Right cardiac atrium (tissue), 5 donors: ENCODE measurements at regions not wholly inside any gene's neighbourhood (a gene's known extent, or its start where the extent isn't known, plus 50 kb on each side); places are given as distances from the start of the nearest gene placed in this dataset.

ENCODE experiments used
- ATAC-seq, 2 donors: fragments of 200-7000 bp; cut with Tn5 transposase; one replicate each; pipeline versions ENCODE4 v1.8.0 to v1.9.1; 2020; ENCODE audit warnings: moderate library complexity in 2 of 2, mild to moderate bottlenecking in 1 of 2
- DNase-seq, 3 donors: peaks; one replicate each; pipeline ENCODE4 v3.0.0-alpha.2; 2020
- H3K27ac ChIP-seq: one replicate; pipeline ENCODE4 v1.5.1; 2013; ENCODE audit warnings: mild to moderate bottlenecking, low read length, control low read depth, moderate library complexity
- H3K27me3 ChIP-seq: one replicate; pipeline ENCODE4 v1.6.1; 2013; ENCODE audit not compliant: control insufficient read depth, insufficient read depth
- H3K4me1 ChIP-seq: one replicate; pipeline ENCODE4 v1.6.1; 2013; ENCODE audit warnings: low read length; ENCODE audit not compliant: control insufficient read depth, insufficient read depth
- H3K4me3 ChIP-seq: one replicate; pipeline ENCODE4 v1.5.1; 2013; ENCODE audit warnings: low read length, control low read depth
- H3K9me3 ChIP-seq: one replicate; pipeline ENCODE4 v1.6.1; 2013; ENCODE audit warnings: low read length; ENCODE audit not compliant: control insufficient read depth
- WGBS: extraction: QIAGEN DNeasy Blood & Tissue Kit; methylation state at CpG from one replicate; pipeline ENCODE4 v1.1.7; 2013; 5-methylcytosine and 5-hydroxymethylcytosine counted together
- intact Hi-C, 4 donors: fragments of 100-400 bp; cut with DNase I; formaldehyde crosslinking; loops; one replicate each; pipeline versions ENCODE4 v1.11.0 to v1.14.0; 2022 to 2023
- donor health status: healthy with polysubstance abuse.
- donor health status: DM: no; HTN: yes; CAD: no.
- donor health status: DM: no; HTN: no; CAD: no.
- donor health status: DM: no; HTN: yes; CAD: no; lungs with severe emphysema.
- donor health status: DM: yes; HTN: yes; CAD: no.

DNA sequence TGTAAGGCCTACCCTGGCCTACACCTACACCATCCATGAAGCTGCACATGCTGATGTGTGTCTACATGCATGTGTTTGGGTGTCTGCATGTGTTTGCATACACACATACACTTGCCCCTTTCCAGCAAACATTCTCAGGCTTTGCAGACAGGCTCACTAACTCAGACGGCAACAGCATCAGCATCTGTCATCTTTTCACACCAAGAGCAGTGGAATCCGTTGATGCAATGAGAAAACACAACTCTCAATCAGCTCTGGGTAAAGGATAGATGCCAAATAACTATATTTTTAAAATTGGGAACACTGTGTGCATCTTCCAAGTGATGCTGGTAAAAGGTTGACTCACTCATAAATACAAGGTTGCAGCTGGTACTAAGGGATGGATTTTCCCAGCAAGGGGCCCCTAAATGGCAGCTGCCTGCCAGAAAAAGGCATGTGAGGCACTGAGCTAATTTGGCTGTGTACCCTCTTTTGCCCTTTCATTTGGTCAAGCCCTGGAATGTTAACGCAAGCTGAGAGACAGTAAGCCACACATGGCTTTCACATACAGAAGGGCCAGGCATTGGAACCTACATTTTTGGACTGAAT lies 296.3 kb upstream of the NPSR1 start:
- WGBS: 71% methylated on average over 3 of the region's 3 CpGs
- H3K27me3 ChIP-seq: no peaks in the 10 kb centered on the region
- H3K27ac ChIP-seq: no peak overlapping the region
- ATAC-seq (no peak), DNase-seq (no peak)
- no peaks in the 10 kb centered on the region for H3K9me3 ChIP-seq
- intact Hi-C loops: no loop called here
- no peak overlapping the region for H3K4me3 ChIP-seq
- no peaks in the 10 kb centered on the region for H3K4me1 ChIP-seq

DNA sequence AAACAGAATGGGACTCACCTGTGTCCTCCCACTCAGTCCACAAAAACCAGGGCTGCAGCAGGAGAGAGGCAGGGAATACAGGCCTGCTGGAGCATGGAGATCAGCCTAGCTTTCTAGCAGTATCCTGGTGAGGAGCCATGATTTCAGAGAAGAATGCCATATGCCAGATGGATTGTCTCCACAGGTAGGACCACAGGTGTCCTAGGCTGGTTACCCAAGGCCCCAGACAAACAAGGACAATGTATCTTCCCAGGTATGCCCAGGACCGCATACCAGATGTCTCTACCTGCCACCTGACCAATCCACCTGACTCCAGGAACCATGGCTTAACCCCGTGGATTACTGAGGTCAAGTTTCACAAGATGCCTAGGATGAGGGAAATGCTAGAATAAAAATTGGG lies 295.4 kb upstream of the NPSR1 start:
- no peak overlapping the region for H3K4me3 ChIP-seq
- H3K27me3 ChIP-seq: no peaks in the 10 kb centered on the region
- intact Hi-C loops: no loop called here
- ATAC-seq (no peak), DNase-seq (no peak)
- no peaks in the 10 kb centered on the region for H3K4me1 ChIP-seq
- WGBS: 77% methylated on average over 2 of the region's 2 CpGs
- H3K9me3 ChIP-seq: no peaks in the 10 kb centered on the region
- H3K27ac ChIP-seq: no peak overlapping the region

DNA sequence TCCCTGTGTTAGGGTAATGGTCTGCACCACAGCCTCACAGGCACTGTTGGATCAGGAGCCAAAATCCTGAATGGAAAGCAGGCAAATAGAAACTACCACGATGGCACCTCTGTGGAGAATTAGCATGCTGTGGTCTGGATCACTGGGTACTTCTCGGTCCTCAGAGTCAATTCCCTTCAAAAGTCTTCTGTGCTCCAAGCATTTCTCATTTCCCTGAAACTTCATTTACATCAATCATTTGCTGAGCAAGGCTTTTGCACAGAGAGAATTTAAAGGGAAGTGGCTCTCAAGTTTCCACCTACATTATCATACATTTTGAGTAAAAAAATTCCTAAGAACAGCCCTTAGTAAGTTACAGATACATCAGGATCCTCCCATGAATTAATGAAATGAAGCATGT lies 293.9 kb upstream of the NPSR1 start:
- no peak for DNase-seq
- no peak overlapping the region for H3K4me3 ChIP-seq
- no peaks in the 10 kb centered on the region for H3K27me3 ChIP-seq
- intact Hi-C loops: no loop called here
- no peak for ATAC-seq
- WGBS: 80% methylated on average over 2 of the region's 2 CpGs
- no peaks in the 10 kb centered on the region for H3K9me3 ChIP-seq
- no peak overlapping the region for H3K27ac ChIP-seq
- H3K4me1 ChIP-seq: no peaks in the 10 kb centered on the region

- intact Hi-C loops: no loop called here
- no peak for ATAC-seq
- Histone ChIP-seq H3K27me3 (no peaks in the 10 kb centered on the region), H3K9me3 (no peaks in the 10 kb centered on the region), H3K4me1 (no peaks in the 10 kb centered on the region), H3K27ac (no peak overlapping the region), H3K4me3 (no peak overlapping the region)
- 87% methylated on average over 1 of the region's 1 CpG for WGBS
- DNase-seq: no peak
Measured at GRCh38 chr7:34365011-34365410, 293.0 kb upstream of the NPSR1 start.

DNA sequence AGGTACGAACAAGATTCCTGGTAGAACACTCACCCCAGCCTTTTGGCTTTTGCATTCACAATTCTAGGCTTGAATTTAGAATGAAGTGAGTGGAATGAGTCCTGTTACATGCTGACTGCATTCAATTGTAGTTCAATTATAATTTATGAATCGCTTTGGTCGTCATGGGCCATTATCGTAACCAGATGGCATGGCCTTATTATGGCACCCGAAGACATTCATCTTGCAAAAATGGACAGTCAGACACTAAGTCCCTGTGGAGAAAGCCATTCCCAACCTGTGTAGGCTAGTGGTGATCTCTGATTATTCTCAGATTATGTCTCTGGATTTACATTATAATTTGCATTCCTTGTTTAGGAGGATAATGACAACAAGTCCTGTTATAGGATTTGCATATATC lies 292.4 kb upstream of the NPSR1 start:
- ATAC-seq: no peak
- intact Hi-C loops: no loop called here
- no peaks in the 10 kb centered on the region for H3K27me3 ChIP-seq

DNA sequence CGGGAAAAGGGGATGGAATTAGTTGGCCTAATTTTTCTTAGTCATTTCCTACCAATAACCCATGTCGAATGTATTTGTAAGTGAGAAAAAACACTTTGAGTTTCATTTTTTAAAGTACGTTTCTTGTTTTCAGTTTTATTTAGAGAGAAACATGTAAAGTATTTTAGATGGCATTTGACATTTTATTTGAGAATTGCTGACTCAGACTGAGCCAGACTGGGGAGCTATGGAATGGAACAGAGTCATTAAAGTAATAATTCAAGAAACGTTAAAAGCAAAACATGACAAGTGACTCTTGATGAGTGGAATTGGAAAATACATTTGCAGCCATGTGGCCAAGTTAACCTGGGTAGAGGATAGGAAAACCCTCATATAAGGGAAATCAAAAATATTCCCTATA lies 286.1 kb upstream of the NPSR1 start:
- intact Hi-C loops: no loop called here
- no peaks in the 10 kb centered on the region for H3K4me1 ChIP-seq
- 83% methylated on average over 4 of the region's 4 CpGs for WGBS
- no peak overlapping the region for H3K27ac ChIP-seq
- H3K27me3 ChIP-seq: no peaks in the 10 kb centered on the region
- DNase-seq: no peak
- no peaks in the 10 kb centered on the region for H3K9me3 ChIP-seq
- no peak for ATAC-seq
- no peak overlapping the region for H3K4me3 ChIP-seq

More for the DNA sequence above, 292.4 kb upstream of the NPSR1 start:
- H3K4me1 ChIP-seq: no peaks in the 10 kb centered on the region
- H3K9me3 ChIP-seq: no peaks in the 10 kb centered on the region
- 94% methylated on average over 5 of the region's 5 CpGs for WGBS
- H3K4me3 ChIP-seq: no peak overlapping the region
- DNase-seq: no peak
- no peak overlapping the region for H3K27ac ChIP-seq

- Histone ChIP-seq H3K9me3 (no peaks in the 10 kb centered on the region), H3K4me3 (no peak overlapping the region), H3K4me1 (no peaks in the 10 kb centered on the region), H3K27me3 (no peaks in the 10 kb centered on the region), H3K27ac (no peak overlapping the region)
- 36% methylated on average over 1 of the region's 1 CpG for WGBS
- no peak for DNase-seq
- intact Hi-C loops: no loop called here
- no peak for ATAC-seq
Measured at GRCh38 chr7:34373940-34374339, 284.1 kb upstream of the NPSR1 start.

- H3K4me3 ChIP-seq: no peak overlapping the region
- no peaks in the 10 kb centered on the region for H3K4me1 ChIP-seq
- H3K27ac ChIP-seq: no peak overlapping the region
- intact Hi-C loops: no loop called here
- H3K9me3 ChIP-seq: no peaks in the 10 kb centered on the region
- H3K27me3 ChIP-seq: no peaks in the 10 kb centered on the region
- no peak for ATAC-seq
- WGBS: 81% methylated on average over 4 of the region's 4 CpGs
- no peak for DNase-seq
Measured at GRCh38 chr7:34382166-34382893, 275.7 kb upstream of the NPSR1 start.

- 47% methylated on average over 1 of the region's 1 CpG for WGBS
- Histone ChIP-seq H3K27ac (no peak overlapping the region), H3K27me3 (no peaks in the 10 kb centered on the region), H3K4me3 (no peak overlapping the region), H3K4me1 (no peaks in the 10 kb centered on the region), H3K9me3 (no peaks in the 10 kb centered on the region)
- DNase-seq: no peak
- intact Hi-C loops: no loop called here
- ATAC-seq: no peak
Measured at GRCh38 chr7:34385384-34385783, 272.6 kb upstream of the NPSR1 start.

GRCh38 chr7:34389332-34390078 lies 268.5 kb upstream of the NPSR1 start:
- no peaks in the 10 kb centered on the region for H3K4me1 ChIP-seq
- no peaks in the 10 kb centered on the region for H3K9me3 ChIP-seq
- no peak for DNase-seq
- intact Hi-C loops: no loop called here
- 88% methylated on average over 7 of the region's 7 CpGs for WGBS
- H3K4me3 ChIP-seq: no peak overlapping the region
- no peak for ATAC-seq
- H3K27ac ChIP-seq: no peak overlapping the region
- H3K27me3 ChIP-seq: no peaks in the 10 kb centered on the region

- Histone ChIP-seq H3K9me3 (no peaks in the 10 kb centered on the region), H3K27me3 (no peaks in the 10 kb centered on the region), H3K27ac (no peak overlapping the region), H3K4me3 (no peak overlapping the region), H3K4me1 (no peaks in the 10 kb centered on the region)
- ATAC-seq (no peak), DNase-seq (no peak)
- intact Hi-C loops: no loop called here
- 71% methylated on average over 1 of the region's 1 CpG for WGBS
Measured at GRCh38 chr7:34390103-34390502, 267.9 kb upstream of the NPSR1 start.
